GM12878 (cell line): ENCODE measurements at regions not wholly inside any gene's neighbourhood (a gene's known extent, or its start where the extent isn't known, plus 50 kb on each side); places are given as distances from the start of the nearest gene placed in this dataset.

Experiments
- ATAC-seq: fragments of 200-7000 bp; cut with Tn5 transposase; 3 replicates; pipeline ENCODE4 v1.9.1; 2020; ENCODE audit warnings: mild to moderate bottlenecking, moderate library complexity
- BruUV-seq: library from RNA; stranded (reverse); fragments of 400-500 nt; replicated peaks from 2 replicates; lab custom pipeline; 2021; lab: Mats Ljungman, UMichigan
- CTCF ChIA-PET: fragments of 300-600 bp; sonication (Branson Sonifier 250); formaldehyde crosslinking; extraction: SDS; loops from one replicate; lab custom pipeline; 2021; ENCODE audit warnings: inconsistent platforms; lab: Yijun Ruan, JAX
- POLR2A ChIA-PET: fragments of 350-600 bp; formaldehyde crosslinking; extraction: SDS; loops from one replicate; lab custom pipeline; 2021; ENCODE audit warnings: inconsistent platforms; lab: Charles Lee
- RAD21 ChIA-PET: fragments of 300-600 bp; sonication (Branson Sonifier 250); formaldehyde crosslinking; loops from one replicate; lab custom pipeline; 2023; ENCODE audit warnings: antibody characterized with exemption; ENCODE audit not compliant: unreplicated experiment; lab: Charles Lee
- SMC1A ChIA-PET: fragments of 300-600 bp; sonication (Branson Sonifier 250); formaldehyde crosslinking; loops from one replicate; lab custom pipeline; 2023; ENCODE audit not compliant: unreplicated experiment, uncharacterized antibody; lab: Charles Lee
- DNase-seq: peaks from one replicate; pipeline ENCODE4 v3.0.0-alpha.2; 2011; ENCODE audit warnings: low read depth, low spot score
- FAIRE-seq: peaks from 3 replicates; lab custom pipeline; 2011; peaks lifted over from hg19 to GRCh38; lab: Jason Lieb, UNC
- H2AFZ ChIP-seq: 2 replicates; pipeline ENCODE4 v1.6.0; 2011; ENCODE audit warnings: low read depth, low read length, control low read depth; ENCODE audit not compliant: control insufficient read depth
- H3K27ac ChIP-seq: 2 replicates; pipeline ENCODE4 v1.5.1; 2011; ENCODE audit warnings: control low read depth; ENCODE audit not compliant: control insufficient read depth, insufficient read depth
- H3K27me3 ChIP-seq, 2 experiments: replicated peaks in 1 of 2; 2 replicates each; pipeline versions ENCODE4 v1.6.0 to v1.6.1; 2011; ENCODE audit warnings: low read length in 1 of 2; ENCODE audit not compliant: control insufficient read depth in 2 of 2, insufficient read depth in 2 of 2
- H3K36me3 ChIP-seq, 2 experiments: 2 replicates each; pipeline ENCODE4 v1.5.1; 2011; ENCODE audit warnings: low read length in 1 of 2; ENCODE audit not compliant: control insufficient read depth in 2 of 2, insufficient read depth in 2 of 2
- H3K4me1 ChIP-seq: 2 replicates; pipeline ENCODE4 v1.6.1; 2011; ENCODE audit warnings: mild to moderate bottlenecking, low read length, moderate library complexity, mixed read lengths; ENCODE audit not compliant: control insufficient read depth, insufficient read depth
- H3K4me2 ChIP-seq: 2 replicates; pipeline ENCODE4 v1.6.0; 2011; ENCODE audit warnings: control low read depth; ENCODE audit not compliant: control insufficient read depth, insufficient read depth
- H3K4me3 ChIP-seq: fragments of 200-600 bp; sonication (generic); 2 replicates; pipeline ENCODE4 v1.5.1; 2016
- H3K79me2 ChIP-seq: 2 replicates; pipeline ENCODE4 v1.6.0; 2011; ENCODE audit warnings: low read length; ENCODE audit not compliant: control insufficient read depth, insufficient read depth
- H3K9ac ChIP-seq: 2 replicates; pipeline ENCODE4 v1.8.0; 2011; ENCODE audit warnings: low read length, control low read depth, mixed read lengths; ENCODE audit not compliant: control insufficient read depth, insufficient read depth
- H3K9me3 ChIP-seq: replicated peaks from 3 replicates; pipeline ENCODE4 v1.5.1; 2011; ENCODE audit warnings: mild to moderate bottlenecking, low read length; ENCODE audit not compliant: control insufficient read depth, insufficient read depth
- H4K20me1 ChIP-seq: 2 replicates; pipeline ENCODE4 v1.6.0; 2011; ENCODE audit not compliant: control insufficient read depth, insufficient read depth
- BACH1 ChIP-seq: fragments of 450-650 bp; IDR thresholded peaks from 2 replicates; pipeline ENCODE4 v1.6.1; 2017; ENCODE audit warnings: mild to moderate bottlenecking, borderline replicate concordance
- CREM ChIP-seq: IDR thresholded peaks from 2 replicates; pipeline ENCODE4 v1.6.1; 2014; ENCODE audit warnings: antibody characterized with exemption, low read depth
- DPF2 ChIP-seq: fragments of 450-650 bp; IDR thresholded peaks from 2 replicates; pipeline ENCODE4 v1.6.1; 2017; ENCODE audit warnings: mild to moderate bottlenecking
- EED ChIP-seq: sonication (generic); IDR thresholded peaks from 2 replicates; pipeline ENCODE4 v1.6.1; 2016; ENCODE audit warnings: antibody characterized with exemption, low read depth
- IKZF1 ChIP-seq: fragments of 450-650 bp; conservative IDR thresholded peaks from 2 replicates; pipeline ENCODE4 v1.6.1; 2017; ENCODE audit warnings: antibody characterized with exemption, mild to moderate bottlenecking
- IKZF2 ChIP-seq, 2 experiments: fragments of 450-650 bp; IDR thresholded peaks; 2 replicates each; pipeline ENCODE4 v1.6.1; 2017; ENCODE audit warnings: mild to moderate bottlenecking in 2 of 2, moderate library complexity in 2 of 2
- NBN ChIP-seq: fragments of 450-650 bp; IDR thresholded peaks from 2 replicates; pipeline ENCODE4 v1.6.1; 2016
- NFIC ChIP-seq: IDR thresholded peaks from 2 replicates; pipeline ENCODE4 v1.6.1; 2012; ENCODE audit warnings: low read depth, mild to moderate bottlenecking, inconsistent platforms, low read length, moderate library complexity
- PAX5 ChIP-seq: IDR thresholded peaks from 2 replicates; pipeline ENCODE4 v1.6.1; 2011; ENCODE audit warnings: low read depth, low read length, borderline replicate concordance
- RELB ChIP-seq: fragments of 450-650 bp; IDR thresholded peaks from 2 replicates; pipeline ENCODE4 v1.6.1; 2017; ENCODE audit warnings: low read depth, mild to moderate bottlenecking, moderate library complexity
- RUNX3 ChIP-seq: IDR thresholded peaks from 2 replicates; pipeline ENCODE4 v1.6.1; 2012; ENCODE audit warnings: low read length, inconsistent platforms
- WGBS: methylation state at CpG from one replicate; pipeline ENCODE4 v1.1.6; 2016; ENCODE audit warnings: low lambda C conversion rate; ENCODE audit not compliant: insufficient replicate concordance, insufficient coverage; ENCODE audit errors: missing lambda C conversion rate; 5-methylcytosine and 5-hydroxymethylcytosine counted together
- in situ Hi-C: fragments of 300-500 bp; cut with MboI; formaldehyde crosslinking; loops from 9 replicates; pipeline ENCODE4 v1.14.3; 2018; ENCODE audit warnings: mixed read lengths
- intact Hi-C: fragments of 100-400 bp; cut with micrococcal nuclease; formaldehyde crosslinking; loops from one replicate; pipeline ENCODE4 v1.14.2; 2022; ENCODE audit not compliant: unreplicated experiment

GRCh38 chr3:64450396-64450956 lies 225.2 kb upstream of the PRICKLE2 start:
- TF ChIP-seq RUNX3 (peak; percentile 40; the same call in 1 of the 2 replicates), BACH1 (no peak), DPF2 (peak; percentile 73), NFIC (peak; percentile 15; the same call in 1 of the 2 replicates), EED (peak; percentile 59; the same call in 1 of the 2 replicates), NBN (0 out of 2 replicates have a peak, but pooled peaks have one; percentile 25), IKZF2 (IDR thresholded peaks at IDR 0.05) (peak; percentile 60 to 64), PAX5 (no peak), CREM (0 out of 2 replicates have a peak, but pooled peaks have one; percentile 41), IKZF1 (peak; percentile 78), RELB (peak; percentile 47; the same call in 1 of the 2 replicates)
- no peaks in the 10 kb centered on the region for H4K20me1 ChIP-seq
- peak overlapping the region; percentile 3 for H3K27ac ChIP-seq
- ChIA-PET RAD21 (interaction anchor here (0.6 to 4.3 kb wide), 17 partner anchors 8 to 225 kb away, joined by 3 to 38 read pairs (median 3); partner anchors contain the start of gene PRICKLE2), SMC1A (interaction anchor here (0.7 to 6.9 kb wide), 18 partner anchors 9 to 225 kb away, joined by 3 to 59 read pairs (median 6); partner anchors contain the start of gene PRICKLE2), CTCF (interaction anchor here (0.9 to 9.9 kb wide), 9 partner anchors 10 to 432 kb away, joined by 3 to 95 read pairs (median 4); partner anchors contain the start of gene PSMD6), POLR2A (interaction anchor here (0.6 to 1.9 kb wide), 7 partner anchors 10 to 271 kb away, joined by 3 to 11 read pairs (median 5); no protein-coding TSS in a partner anchor)
- no peak for FAIRE-seq
- H3K4me3 ChIP-seq: 0 out of 2 replicates have a peak overlapping the region, but pooled peaks have one; percentile 17
- peak; percentile 12 for DNase-seq
- no peaks in the 10 kb centered on the region for H3K9me3 ChIP-seq
- intact Hi-C loops (no loop called here), in situ Hi-C loops (no loop called here)
- no peaks in the 10 kb centered on the region for H3K36me3 ChIP-seq
- BruUV-seq: no TSS peak
- peaks cover 0 to 1% of the 10 kb centered on the region in 2 experiments; a peak in 2 of 4 replicates for H3K27me3 ChIP-seq
- WGBS: 6% methylated on average over 5 of the region's 5 CpGs
- H3K9ac ChIP-seq: no peak overlapping the region
- peak overlapping the region; percentile 21 for H3K4me2 ChIP-seq
- peaks cover 4% of the 10 kb centered on the region for H3K4me1 ChIP-seq
- H3K79me2 ChIP-seq: no peaks in the 10 kb centered on the region
- peak overlapping the region; percentile 22 for H2AFZ ChIP-seq
- peak; percentile 53 for ATAC-seq
